MM.1S (cell line): ENCODE measurements at regions not wholly inside any gene's neighbourhood (a gene's known extent, or its start where the extent isn't known, plus 50 kb on each side); places are given as distances from the start of the nearest gene placed in this dataset.

Source experiments
- DNase-seq: peaks from one replicate; pipeline ENCODE4 v3.0.0-alpha.2; 2015
- H2AFZ ChIP-seq: fragments of 300-600 bp; sonication (generic); 2 replicates; pipeline ENCODE4 v1.6.0; 2016; ENCODE audit warnings: antibody characterized with exemption, low read length
- H3F3A ChIP-seq: fragments of 300-600 bp; sonication (generic); 2 replicates; pipeline ENCODE4 v1.6.1; 2016; ENCODE audit warnings: mild to moderate bottlenecking, antibody characterized with exemption, low read length, moderate library complexity, mixed read lengths; ENCODE audit not compliant: insufficient read depth
- H3K27ac ChIP-seq: fragments of 300-600 bp; sonication (generic); 2 replicates; pipeline ENCODE4 v1.5.1; 2016; ENCODE audit warnings: mild to moderate bottlenecking, low read length
- H3K27me3 ChIP-seq: fragments of 300-600 bp; sonication (generic); replicated peaks from 2 replicates; pipeline ENCODE4 v1.6.0; 2016; ENCODE audit warnings: low read length; ENCODE audit not compliant: insufficient read depth
- H3K36me3 ChIP-seq: fragments of 300-600 bp; sonication (generic); replicated peaks from 2 replicates; pipeline ENCODE4 v1.6.1; 2016; ENCODE audit warnings: mild to moderate bottlenecking, low read length, mixed read lengths; ENCODE audit not compliant: insufficient read depth
- H3K4me1 ChIP-seq: fragments of 300-600 bp; sonication (generic); 2 replicates; pipeline ENCODE4 v1.6.1; 2016; ENCODE audit warnings: low read length, mixed read lengths
- H3K4me2 ChIP-seq: fragments of 300-600 bp; sonication (generic); 2 replicates; pipeline ENCODE4 v1.6.0; 2016; ENCODE audit warnings: low read depth, low read length
- H3K4me3 ChIP-seq: fragments of 300-600 bp; sonication (generic); 2 replicates; pipeline ENCODE4 v1.5.1; 2016; ENCODE audit warnings: low read length, mixed read lengths
- H3K79me2 ChIP-seq: fragments of 300-600 bp; sonication (generic); 2 replicates; pipeline ENCODE4 v1.6.1; 2016; ENCODE audit warnings: mixed run types, low read length, mixed read lengths
- H3K9ac ChIP-seq: fragments of 300-600 bp; sonication (generic); 2 replicates; pipeline ENCODE4 v1.6.1; 2016; ENCODE audit warnings: low read length, mixed read lengths
- H3K9me2 ChIP-seq: fragments of 300-600 bp; sonication (generic); replicated peaks from 2 replicates; pipeline ENCODE4 v1.6.1; 2016; ENCODE audit warnings: mild to moderate bottlenecking, low read length, mixed read lengths; ENCODE audit not compliant: insufficient read depth
- H3K9me3 ChIP-seq: fragments of 300-600 bp; sonication (generic); replicated peaks from 2 replicates; pipeline ENCODE4 v1.6.1; 2016; ENCODE audit warnings: mild to moderate bottlenecking, low read length, mixed read lengths; ENCODE audit not compliant: insufficient read depth
- H4K20me1 ChIP-seq: fragments of 300-600 bp; sonication (generic); 2 replicates; pipeline ENCODE4 v1.6.1; 2016; ENCODE audit warnings: mild to moderate bottlenecking, low read length, moderate library complexity, mixed read lengths; ENCODE audit not compliant: insufficient read depth
- CTCF ChIP-seq: fragments of 300-600 bp; sonication (generic); IDR thresholded peaks from 2 replicates; pipeline ENCODE4 v1.5.1; 2016; ENCODE audit warnings: antibody characterized with exemption, low read length, mixed read lengths
- EZH2 ChIP-seq: fragments of 300-600 bp; sonication (generic); optimal IDR thresholded peaks from 2 replicates; pipeline ENCODE3; 2017; ENCODE audit warnings: low read depth, mild to moderate bottlenecking, antibody characterized with exemption, low read length, mixed read lengths
- EZH2phosphoT487 ChIP-seq: fragments of 300-600 bp; sonication (generic); IDR thresholded peaks from 2 replicates; pipeline ENCODE4 v1.6.1; 2018; ENCODE audit warnings: antibody characterized with exemption, low read length

DNA sequence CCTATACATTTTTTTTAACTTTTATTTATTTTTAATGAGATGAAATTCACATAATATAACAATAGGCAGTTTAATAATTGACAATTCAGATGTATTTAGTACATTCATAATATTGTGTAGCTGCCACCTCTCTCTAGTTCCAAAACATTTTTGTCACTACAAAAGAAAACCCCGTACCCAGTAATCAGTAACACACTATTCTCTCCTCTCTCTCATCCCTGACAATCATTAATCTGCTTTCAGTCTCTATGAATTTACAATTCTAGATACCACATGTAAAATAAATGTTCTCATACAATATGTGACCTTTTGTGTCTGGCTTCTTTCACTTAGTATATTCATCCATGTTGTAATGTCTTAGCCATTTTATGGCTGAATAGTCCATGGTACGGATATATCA, 244.8 kb upstream of the DMRT1 start:
- Histone ChIP-seq H3K4me2 (no peak overlapping the region), H2AFZ (no peak overlapping the region), H3F3A (no peaks in the 10 kb centered on the region), H3K27me3 (no peaks in the 10 kb centered on the region), H3K27ac (no peak overlapping the region), H3K9ac (no peak overlapping the region), H3K4me3 (no peak overlapping the region), H3K79me2 (no peaks in the 10 kb centered on the region), H4K20me1 (no peaks in the 10 kb centered on the region), H3K9me3 (no peaks in the 10 kb centered on the region), H3K4me1 (no peaks in the 10 kb centered on the region), H3K9me2 (no peaks in the 10 kb centered on the region), H3K36me3 (no peaks in the 10 kb centered on the region)
- no peak for DNase-seq
- no peak for TF ChIP-seq CTCF
- TF ChIP-seq EZH2: no peak
- no peak for TF ChIP-seq EZH2phosphoT487

DNA sequence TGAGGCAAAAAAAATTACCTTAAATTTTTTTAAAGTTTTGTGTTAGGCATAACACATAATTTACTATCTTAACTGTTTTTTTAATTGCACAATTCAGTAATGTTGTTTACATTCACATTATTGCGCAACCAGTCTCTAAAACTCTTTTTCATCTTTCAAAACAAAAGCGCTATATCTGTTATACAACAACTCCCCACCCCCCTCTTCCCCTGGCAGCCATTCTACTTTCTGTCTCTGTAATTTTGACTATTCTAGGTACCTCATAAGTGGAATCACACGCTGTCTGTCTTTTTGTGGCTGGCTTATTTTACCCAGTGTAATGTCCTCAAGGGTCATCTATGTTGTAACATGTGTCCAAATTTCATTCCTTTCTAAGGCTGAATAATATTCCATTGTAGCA, 241.5 kb upstream of the DMRT1 start:
- no peaks in the 10 kb centered on the region for H3K27me3 ChIP-seq
- H3K36me3 ChIP-seq: no peaks in the 10 kb centered on the region
- no peaks in the 10 kb centered on the region for H3K9me2 ChIP-seq
- no peaks in the 10 kb centered on the region for H3K9me3 ChIP-seq
- H3F3A ChIP-seq: no peaks in the 10 kb centered on the region
- H3K4me1 ChIP-seq: no peaks in the 10 kb centered on the region
- H3K4me2 ChIP-seq: no peak overlapping the region
- DNase-seq: no peak
- H3K4me3 ChIP-seq: no peak overlapping the region
- no peak for TF ChIP-seq CTCF
- TF ChIP-seq EZH2phosphoT487: no peak
- TF ChIP-seq EZH2: no peak
- H3K9ac ChIP-seq: no peak overlapping the region
- no peaks in the 10 kb centered on the region for H3K79me2 ChIP-seq
- no peak overlapping the region for H2AFZ ChIP-seq
- H3K27ac ChIP-seq: no peak overlapping the region
- H4K20me1 ChIP-seq: no peaks in the 10 kb centered on the region

DNA sequence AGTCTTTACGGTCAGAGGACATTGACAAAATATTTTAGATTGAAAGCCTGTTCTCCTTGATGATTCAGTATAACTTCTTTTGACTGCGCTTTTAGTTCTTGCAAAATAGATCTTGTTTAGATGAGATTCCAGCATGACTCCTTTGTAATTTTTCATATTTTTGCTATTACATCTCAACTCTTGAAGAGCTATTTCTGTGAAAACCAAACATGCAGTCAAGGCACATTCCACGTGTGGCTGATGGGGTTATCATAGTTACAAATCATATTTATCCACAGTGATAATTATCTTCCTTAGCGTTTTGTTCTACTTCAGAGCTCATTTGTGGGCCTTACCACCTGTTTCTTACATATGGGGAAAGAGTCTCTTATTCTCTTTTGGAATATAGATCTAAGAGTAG, 238.8 kb upstream of the DMRT1 start:
- H3K9me3 ChIP-seq: no peaks in the 10 kb centered on the region
- H3K4me2 ChIP-seq: no peak overlapping the region
- H2AFZ ChIP-seq: no peak overlapping the region
- no peak overlapping the region for H3K9ac ChIP-seq
- H3K27me3 ChIP-seq: no peaks in the 10 kb centered on the region
- H3K9me2 ChIP-seq: no peaks in the 10 kb centered on the region
- no peaks in the 10 kb centered on the region for H3K4me1 ChIP-seq
- no peaks in the 10 kb centered on the region for H3F3A ChIP-seq
- TF ChIP-seq EZH2phosphoT487: no peak
- no peak overlapping the region for H3K4me3 ChIP-seq
- H3K79me2 ChIP-seq: no peaks in the 10 kb centered on the region
- DNase-seq: no peak
- no peak overlapping the region for H3K27ac ChIP-seq
- no peaks in the 10 kb centered on the region for H4K20me1 ChIP-seq
- no peaks in the 10 kb centered on the region for H3K36me3 ChIP-seq

DNA sequence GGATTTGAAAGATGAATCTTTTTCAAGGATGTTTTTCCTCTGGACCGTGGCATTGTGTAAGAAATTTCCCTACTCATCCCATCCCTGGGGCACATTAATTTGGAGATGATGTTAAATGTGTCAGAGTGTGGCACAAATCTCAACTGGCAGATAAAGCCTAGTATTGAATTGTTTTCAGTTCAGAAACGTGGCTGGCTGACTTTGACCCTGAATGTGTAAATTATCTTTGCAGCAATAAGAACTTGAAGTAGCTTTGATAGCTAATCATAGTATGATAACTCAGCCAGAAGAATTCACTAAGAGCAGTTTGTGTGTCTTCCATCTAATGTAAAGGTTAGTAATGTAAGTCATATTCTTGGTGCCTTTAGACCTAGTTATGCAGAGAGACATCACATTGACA, 238.4 kb upstream of the DMRT1 start:
- Histone ChIP-seq H3K27me3 (no peaks in the 10 kb centered on the region), H3F3A (no peaks in the 10 kb centered on the region), H3K9me2 (no peaks in the 10 kb centered on the region), H4K20me1 (no peaks in the 10 kb centered on the region), H3K79me2 (no peaks in the 10 kb centered on the region), H3K4me2 (no peak overlapping the region), H3K4me3 (no peak overlapping the region), H3K9ac (no peak overlapping the region), H2AFZ (no peak overlapping the region), H3K4me1 (no peaks in the 10 kb centered on the region), H3K27ac (no peak overlapping the region), H3K36me3 (no peaks in the 10 kb centered on the region), H3K9me3 (no peaks in the 10 kb centered on the region)
- no peak for DNase-seq
- TF ChIP-seq EZH2 (no peak), EZH2phosphoT487 (no peak), CTCF (no peak)
